ENCODE measurements at regions not wholly inside any gene's neighbourhood (a gene's known extent, or its start where the extent isn't known, plus 50 kb on each side); places are given as distances from the start of the nearest gene placed in this dataset.

- TF ChIP-seq, protein P1, sequence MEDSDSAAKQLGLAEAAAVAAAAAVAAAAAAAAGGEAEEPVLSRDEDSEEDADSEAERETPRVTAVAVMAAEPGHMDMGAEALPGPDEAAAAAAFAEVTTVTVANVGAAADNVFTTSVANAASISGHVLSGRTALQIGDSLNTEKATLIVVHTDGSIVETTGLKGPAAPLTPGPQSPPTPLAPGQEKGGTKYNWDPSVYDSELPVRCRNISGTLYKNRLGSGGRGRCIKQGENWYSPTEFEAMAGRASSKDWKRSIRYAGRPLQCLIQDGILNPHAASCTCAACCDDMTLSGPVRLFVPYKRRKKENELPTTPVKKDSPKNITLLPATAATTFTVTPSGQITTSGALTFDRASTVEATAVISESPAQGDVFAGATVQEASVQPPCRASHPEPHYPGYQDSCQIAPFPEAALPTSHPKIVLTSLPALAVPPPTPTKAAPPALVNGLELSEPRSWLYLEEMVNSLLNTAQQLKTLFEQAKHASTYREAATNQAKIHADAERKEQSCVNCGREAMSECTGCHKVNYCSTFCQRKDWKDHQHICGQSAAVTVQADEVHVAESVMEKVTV (CRISPR knock-in tag; IDR thresholded peaks at IDR 0.05), result no peak
- TF ChIP-seq MNT (conservative IDR thresholded peaks at IDR 0.05) (peak in 1 of 2 experiments; percentile 56; a peak in 2 of 4 replicates), C11orf30 (IDR thresholded peaks at IDR 0.05; ENCODE audit: low read depth) (no peak), ZNF449 (CRISPR knock-in tag; IDR thresholded peaks at IDR 0.05) (0 out of 2 replicates have a peak, but pooled peaks have one; percentile 14), SLC30A9 (CRISPR knock-in tag; IDR thresholded peaks at IDR 0.05) (no peak), ELF1 (tag; IDR thresholded peaks at IDR 0.05) (peak; percentile 45; the same call in 1 of the 2 replicates), PHF8 (IDR thresholded peaks at IDR 0.05; ENCODE audit: borderline replicate concordance, low read length) (peak; percentile 15; the same call in 1 of the 2 replicates), EP300 (IDR thresholded peaks at IDR 0.05; ENCODE audit: low read length) (peak; percentile 50; the same call in 1 of the 2 replicates), SIRT6 (IDR thresholded peaks at IDR 0.05; ENCODE audit: low read depth, low read length) (no peak), EP400 (IDR thresholded peaks at IDR 0.05) (peak; percentile 49), SMARCE1 (IDR thresholded peaks at IDR 0.05) (peak; percentile 78; the same call in 1 of the 2 replicates), TGIF2 (CRISPR knock-in tag; IDR thresholded peaks at IDR 0.05) (no peak)
- TF ChIP-seq, protein P2, sequence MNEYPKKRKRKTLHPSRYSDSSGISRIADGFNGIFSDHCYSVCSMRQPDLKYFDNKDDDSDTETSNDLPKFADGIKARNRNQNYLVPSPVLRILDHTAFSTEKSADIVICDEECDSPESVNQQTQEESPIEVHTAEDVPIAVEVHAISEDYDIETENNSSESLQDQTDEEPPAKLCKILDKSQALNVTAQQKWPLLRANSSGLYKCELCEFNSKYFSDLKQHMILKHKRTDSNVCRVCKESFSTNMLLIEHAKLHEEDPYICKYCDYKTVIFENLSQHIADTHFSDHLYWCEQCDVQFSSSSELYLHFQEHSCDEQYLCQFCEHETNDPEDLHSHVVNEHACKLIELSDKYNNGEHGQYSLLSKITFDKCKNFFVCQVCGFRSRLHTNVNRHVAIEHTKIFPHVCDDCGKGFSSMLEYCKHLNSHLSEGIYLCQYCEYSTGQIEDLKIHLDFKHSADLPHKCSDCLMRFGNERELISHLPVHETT (CRISPR knock-in tag; conservative IDR thresholded peaks at IDR 0.05 in 1 of 2, IDR thresholded peaks at IDR 0.05 in 1 of 2), result peak in 1 of 2 experiments; percentile 60; a peak in 1 of 4 replicates
- TF ChIP-seq, protein P3, sequence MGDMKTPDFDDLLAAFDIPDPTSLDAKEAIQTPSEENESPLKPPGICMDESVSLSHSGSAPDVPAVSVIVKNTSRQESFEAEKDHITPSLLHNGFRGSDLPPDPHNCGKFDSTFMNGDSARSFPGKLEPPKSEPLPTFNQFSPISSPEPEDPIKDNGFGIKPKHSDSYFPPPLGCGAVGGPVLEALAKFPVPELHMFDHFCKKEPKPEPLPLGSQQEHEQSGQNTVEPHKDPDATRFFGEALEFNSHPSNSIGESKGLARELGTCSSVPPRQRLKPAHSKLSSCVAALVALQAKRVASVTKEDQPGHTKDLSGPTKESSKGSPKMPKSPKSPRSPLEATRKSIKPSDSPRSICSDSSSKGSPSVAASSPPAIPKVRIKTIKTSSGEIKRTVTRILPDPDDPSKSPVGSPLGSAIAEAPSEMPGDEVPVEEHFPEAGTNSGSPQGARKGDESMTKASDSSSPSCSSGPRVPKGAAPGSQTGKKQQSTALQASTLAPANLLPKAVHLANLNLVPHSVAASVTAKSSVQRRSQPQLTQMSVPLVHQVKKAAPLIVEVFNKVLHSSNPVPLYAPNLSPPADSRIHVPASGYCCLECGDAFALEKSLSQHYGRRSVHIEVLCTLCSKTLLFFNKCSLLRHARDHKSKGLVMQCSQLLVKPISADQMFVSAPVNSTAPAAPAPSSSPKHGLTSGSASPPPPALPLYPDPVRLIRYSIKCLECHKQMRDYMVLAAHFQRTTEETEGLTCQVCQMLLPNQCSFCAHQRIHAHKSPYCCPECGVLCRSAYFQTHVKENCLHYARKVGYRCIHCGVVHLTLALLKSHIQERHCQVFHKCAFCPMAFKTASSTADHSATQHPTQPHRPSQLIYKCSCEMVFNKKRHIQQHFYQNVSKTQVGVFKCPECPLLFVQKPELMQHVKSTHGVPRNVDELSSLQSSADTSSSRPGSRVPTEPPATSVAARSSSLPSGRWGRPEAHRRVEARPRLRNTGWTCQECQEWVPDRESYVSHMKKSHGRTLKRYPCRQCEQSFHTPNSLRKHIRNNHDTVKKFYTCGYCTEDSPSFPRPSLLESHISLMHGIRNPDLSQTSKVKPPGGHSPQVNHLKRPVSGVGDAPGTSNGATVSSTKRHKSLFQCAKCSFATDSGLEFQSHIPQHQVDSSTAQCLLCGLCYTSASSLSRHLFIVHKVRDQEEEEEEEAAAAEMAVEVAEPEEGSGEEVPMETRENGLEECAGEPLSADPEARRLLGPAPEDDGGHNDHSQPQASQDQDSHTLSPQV (IDR thresholded peaks at IDR 0.05), result peak; percentile 86
Observed at GRCh38 chr10:28810057-28810870, 132.9 kb downstream of the BAMBI start (continued).
